ENCODE measurements at regions not wholly inside any gene's neighbourhood (a gene's known extent, or its start where the extent isn't known, plus 50 kb on each side); places are given as distances from the start of the nearest gene placed in this dataset.

DNA sequence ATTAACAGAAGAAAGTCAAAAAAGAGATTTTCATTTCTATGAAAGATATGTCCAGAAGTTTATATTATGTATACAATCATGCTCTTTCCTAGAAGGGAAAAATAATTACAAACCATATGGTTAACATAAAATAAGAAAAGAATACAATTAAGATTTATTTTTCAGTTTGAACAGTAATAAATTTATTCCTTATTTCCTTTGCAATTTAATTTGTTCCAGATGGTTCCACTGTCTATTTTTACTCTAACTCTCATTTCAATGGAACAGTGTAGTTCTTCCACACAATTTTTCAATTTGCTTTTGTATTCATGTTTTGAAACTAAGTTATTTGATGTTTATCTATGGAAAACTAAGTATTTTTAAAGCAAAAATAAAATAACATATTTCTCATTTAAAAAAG, 1026.3 kb downstream of the TAF11L14 start:
- TF ChIP-seq, protein P1, sequence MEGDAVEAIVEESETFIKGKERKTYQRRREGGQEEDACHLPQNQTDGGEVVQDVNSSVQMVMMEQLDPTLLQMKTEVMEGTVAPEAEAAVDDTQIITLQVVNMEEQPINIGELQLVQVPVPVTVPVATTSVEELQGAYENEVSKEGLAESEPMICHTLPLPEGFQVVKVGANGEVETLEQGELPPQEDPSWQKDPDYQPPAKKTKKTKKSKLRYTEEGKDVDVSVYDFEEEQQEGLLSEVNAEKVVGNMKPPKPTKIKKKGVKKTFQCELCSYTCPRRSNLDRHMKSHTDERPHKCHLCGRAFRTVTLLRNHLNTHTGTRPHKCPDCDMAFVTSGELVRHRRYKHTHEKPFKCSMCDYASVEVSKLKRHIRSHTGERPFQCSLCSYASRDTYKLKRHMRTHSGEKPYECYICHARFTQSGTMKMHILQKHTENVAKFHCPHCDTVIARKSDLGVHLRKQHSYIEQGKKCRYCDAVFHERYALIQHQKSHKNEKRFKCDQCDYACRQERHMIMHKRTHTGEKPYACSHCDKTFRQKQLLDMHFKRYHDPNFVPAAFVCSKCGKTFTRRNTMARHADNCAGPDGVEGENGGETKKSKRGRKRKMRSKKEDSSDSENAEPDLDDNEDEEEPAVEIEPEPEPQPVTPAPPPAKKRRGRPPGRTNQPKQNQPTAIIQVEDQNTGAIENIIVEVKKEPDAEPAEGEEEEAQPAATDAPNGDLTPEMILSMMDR (IDR thresholded peaks at IDR 0.05) = no peak
- no peak for TF ChIP-seq POLR2A (IDR thresholded peaks at IDR 0.05)

Data from breast epithelium (tissue), 3 donors.